ENCODE measurements at regions not wholly inside any gene's neighbourhood (a gene's known extent, or its start where the extent isn't known, plus 50 kb on each side); places are given as distances from the start of the nearest gene placed in this dataset.

- intact Hi-C loops (cut with micrococcal nuclease; ENCODE audit: unreplicated experiment): no loop called here
- H3K27me3 ChIP-seq (replicated peaks; ENCODE audit: control insufficient read depth, insufficient read depth, low read length): no peaks in the 10 kb centered on the region; the same call in 1 of the 2 replicates
- no peak for TF ChIP-seq CTCF (IDR thresholded peaks at IDR 0.05; ENCODE audit: insufficient read depth in 1 of 2, low read depth in 1 of 2, low read length in 1 of 2, severe bottlenecking in 1 of 2, unreplicated experiment in 1 of 2)
- Mint-ChIP-seq H3K4me3 (ENCODE audit: unreplicated experiment) (no peak overlapping the region), H3K4me1 (ENCODE audit: low read depth, unreplicated experiment) (no peaks in the 10 kb centered on the region), H3K36me3 (ENCODE audit: insufficient read depth, unreplicated experiment) (no peaks in the 10 kb centered on the region), H3K27me3 (ENCODE audit: insufficient read depth, unreplicated experiment) (no peaks in the 10 kb centered on the region), H3K27ac (ENCODE audit: unreplicated experiment) (no peak overlapping the region), H3K9me3 (ENCODE audit: unreplicated experiment) (no peaks in the 10 kb centered on the region)
- CTCF ChIA-PET: no interaction called here
- H3K9me3 ChIP-seq: no peaks in the 10 kb centered on the region
- no peaks in the 10 kb centered on the region for H3K4me1 ChIP-seq
- POLR2A ChIA-PET: no interaction called here
- no TSS peak for BruUV-seq (replicated peaks)
- no peak overlapping the region for H3K4me3 ChIP-seq (ENCODE audit: low read depth, low read length)
- no peak for DNase-seq
- H3K36me3 ChIP-seq (ENCODE audit: control insufficient read depth, insufficient read depth, low read length): no peaks in the 10 kb centered on the region
Observed at GRCh38 chr16:8380311-8380710, 210.0 kb downstream of the TMEM114 start.

GRCh38 chr16:8377864-8378263 is 212.4 kb downstream of the TMEM114 start:
- ChIA-PET POLR2A (no interaction called here), CTCF (no interaction called here)
- H3K36me3 Mint-ChIP-seq (ENCODE audit: insufficient read depth, unreplicated experiment): no peaks in the 10 kb centered on the region
- H3K4me1 Mint-ChIP-seq (ENCODE audit: low read depth, unreplicated experiment): no peaks in the 10 kb centered on the region
- intact Hi-C loops (cut with micrococcal nuclease; ENCODE audit: unreplicated experiment): no loop called here
- BruUV-seq (replicated peaks): no TSS peak
- Histone ChIP-seq H3K36me3 (ENCODE audit: control insufficient read depth, insufficient read depth, low read length) (no peaks in the 10 kb centered on the region), H3K9me3 (no peaks in the 10 kb centered on the region), H3K4me1 (no peaks in the 10 kb centered on the region), H3K4me3 (ENCODE audit: low read depth, low read length) (no peak overlapping the region), H3K27me3 (replicated peaks; ENCODE audit: control insufficient read depth, insufficient read depth, low read length) (no peaks in the 10 kb centered on the region; the same call in 1 of the 2 replicates)
- no peaks in the 10 kb centered on the region for H3K9me3 Mint-ChIP-seq (ENCODE audit: unreplicated experiment)
- no peak for DNase-seq
- TF ChIP-seq CTCF (IDR thresholded peaks at IDR 0.05; ENCODE audit: insufficient read depth in 1 of 2, low read depth in 1 of 2, low read length in 1 of 2, severe bottlenecking in 1 of 2, unreplicated experiment in 1 of 2): no peak
- H3K27ac Mint-ChIP-seq (ENCODE audit: unreplicated experiment): no peak overlapping the region
- no peak overlapping the region for H3K4me3 Mint-ChIP-seq (ENCODE audit: unreplicated experiment)
- no peaks in the 10 kb centered on the region for H3K27me3 Mint-ChIP-seq (ENCODE audit: insufficient read depth, unreplicated experiment)

GRCh38 chr16:8376858-8377257 is 213.5 kb downstream of the TMEM114 start:
- no TSS peak for BruUV-seq (replicated peaks)
- H3K36me3 ChIP-seq (ENCODE audit: control insufficient read depth, insufficient read depth, low read length): no peaks in the 10 kb centered on the region
- H3K4me3 ChIP-seq (ENCODE audit: low read depth, low read length): no peak overlapping the region
- CTCF ChIA-PET: no interaction called here
- H3K36me3 Mint-ChIP-seq (ENCODE audit: insufficient read depth, unreplicated experiment): no peaks in the 10 kb centered on the region
- no peak overlapping the region for H3K27ac Mint-ChIP-seq (ENCODE audit: unreplicated experiment)
- H3K9me3 ChIP-seq: no peaks in the 10 kb centered on the region
- no peaks in the 10 kb centered on the region for H3K4me1 ChIP-seq
- no peaks in the 10 kb centered on the region for H3K27me3 Mint-ChIP-seq (ENCODE audit: insufficient read depth, unreplicated experiment)
- no peak for TF ChIP-seq CTCF (IDR thresholded peaks at IDR 0.05; ENCODE audit: insufficient read depth in 1 of 2, low read depth in 1 of 2, low read length in 1 of 2, severe bottlenecking in 1 of 2, unreplicated experiment in 1 of 2)
- intact Hi-C loops (cut with micrococcal nuclease; ENCODE audit: unreplicated experiment): no loop called here
- no peaks in the 10 kb centered on the region; the same call in 1 of the 2 replicates for H3K27me3 ChIP-seq (replicated peaks; ENCODE audit: control insufficient read depth, insufficient read depth, low read length)
- no peaks in the 10 kb centered on the region for H3K4me1 Mint-ChIP-seq (ENCODE audit: low read depth, unreplicated experiment)
- no peak for DNase-seq
- H3K9me3 Mint-ChIP-seq (ENCODE audit: unreplicated experiment): no peaks in the 10 kb centered on the region
- POLR2A ChIA-PET: no interaction called here
- no peak overlapping the region for H3K4me3 Mint-ChIP-seq (ENCODE audit: unreplicated experiment)

Measured in Caco-2 (cell line).